ENCODE measurements at regions not wholly inside any gene's neighbourhood (a gene's known extent, or its start where the extent isn't known, plus 50 kb on each side); places are given as distances from the start of the nearest gene placed in this dataset.

- no peaks in the 10 kb centered on the region for H3K36me3 ChIP-seq (ENCODE audit: control insufficient read depth, insufficient read depth, low read length, severe bottlenecking)
- no peak overlapping the region for H3K9ac ChIP-seq (ENCODE audit: low read length)
- H3K9me3 ChIP-seq (ENCODE audit: control insufficient read depth, low read length) = no peaks in the 10 kb centered on the region
- H3K4me1 ChIP-seq (ENCODE audit: control insufficient read depth, insufficient read depth, low read length) = peaks cover 11% of the 10 kb centered on the region
- no peak overlapping the region for H3K4me3 ChIP-seq (ENCODE audit: low read length)
- no peak for DNase-seq (ENCODE audit: low read depth)
- H3K27me3 ChIP-seq (replicated peaks; ENCODE audit: control insufficient read depth, insufficient read depth, low read length) = no peaks in the 10 kb centered on the region
These were observed 571.8 kb upstream of the ADGRL2 start for GRCh38 chr1:81228926-81229325.

GRCh38 chr1:81226603-81226928 lies 574.2 kb upstream of the ADGRL2 start:
- Histone ChIP-seq H3K9ac (ENCODE audit: low read length) (no peak overlapping the region), H3K27me3 (replicated peaks; ENCODE audit: control insufficient read depth, insufficient read depth, low read length) (no peaks in the 10 kb centered on the region), H3K4me3 (ENCODE audit: low read length) (no peak overlapping the region), H3K4me1 (ENCODE audit: control insufficient read depth, insufficient read depth, low read length) (peaks cover 2% of the 10 kb centered on the region), H3K36me3 (ENCODE audit: control insufficient read depth, insufficient read depth, low read length, severe bottlenecking) (no peaks in the 10 kb centered on the region), H3K9me3 (ENCODE audit: control insufficient read depth, low read length) (no peaks in the 10 kb centered on the region)
- DNase-seq (ENCODE audit: low read depth) = no peak

- no peaks in the 10 kb centered on the region for H3K36me3 ChIP-seq (ENCODE audit: control insufficient read depth, insufficient read depth, low read length, severe bottlenecking)
- no peaks in the 10 kb centered on the region for H3K9me3 ChIP-seq (ENCODE audit: control insufficient read depth, low read length)
- no peaks in the 10 kb centered on the region for H3K4me1 ChIP-seq (ENCODE audit: control insufficient read depth, insufficient read depth, low read length)
- no peak for DNase-seq (ENCODE audit: low read depth)
- no peak overlapping the region for H3K9ac ChIP-seq (ENCODE audit: low read length)
- no peaks in the 10 kb centered on the region for H3K27me3 ChIP-seq (replicated peaks; ENCODE audit: control insufficient read depth, insufficient read depth, low read length)
- no peak overlapping the region for H3K4me3 ChIP-seq (ENCODE audit: low read length)
These were observed 574.7 kb upstream of the ADGRL2 start for GRCh38 chr1:81225789-81226602.

GRCh38 chr1:81224222-81224621 lies 576.5 kb upstream of the ADGRL2 start:
- no peaks in the 10 kb centered on the region for H3K4me1 ChIP-seq (ENCODE audit: control insufficient read depth, insufficient read depth, low read length)
- no peaks in the 10 kb centered on the region for H3K9me3 ChIP-seq (ENCODE audit: control insufficient read depth, low read length)
- H3K4me3 ChIP-seq (ENCODE audit: low read length) = no peak overlapping the region
- no peaks in the 10 kb centered on the region for H3K36me3 ChIP-seq (ENCODE audit: control insufficient read depth, insufficient read depth, low read length, severe bottlenecking)
- no peaks in the 10 kb centered on the region for H3K27me3 ChIP-seq (replicated peaks; ENCODE audit: control insufficient read depth, insufficient read depth, low read length)
- H3K9ac ChIP-seq (ENCODE audit: low read length) = no peak overlapping the region
- DNase-seq (ENCODE audit: low read depth) = no peak

GRCh38 chr1:81221564-81221963 lies 579.2 kb upstream of the ADGRL2 start:
- Histone ChIP-seq H3K36me3 (ENCODE audit: control insufficient read depth, insufficient read depth, low read length, severe bottlenecking) (no peaks in the 10 kb centered on the region), H3K4me1 (ENCODE audit: control insufficient read depth, insufficient read depth, low read length) (no peaks in the 10 kb centered on the region), H3K4me3 (ENCODE audit: low read length) (no peak overlapping the region), H3K9me3 (ENCODE audit: control insufficient read depth, low read length) (no peaks in the 10 kb centered on the region), H3K9ac (ENCODE audit: low read length) (no peak overlapping the region), H3K27me3 (replicated peaks; ENCODE audit: control insufficient read depth, insufficient read depth, low read length) (no peaks in the 10 kb centered on the region)
- DNase-seq (ENCODE audit: low read depth) = no peak

GRCh38 chr1:81220614-81221071 lies 580.1 kb upstream of the ADGRL2 start:
- Histone ChIP-seq H3K36me3 (ENCODE audit: control insufficient read depth, insufficient read depth, low read length, severe bottlenecking) (no peaks in the 10 kb centered on the region), H3K4me3 (ENCODE audit: low read length) (no peak overlapping the region), H3K4me1 (ENCODE audit: control insufficient read depth, insufficient read depth, low read length) (no peaks in the 10 kb centered on the region), H3K27me3 (replicated peaks; ENCODE audit: control insufficient read depth, insufficient read depth, low read length) (no peaks in the 10 kb centered on the region), H3K9ac (ENCODE audit: low read length) (no peak overlapping the region), H3K9me3 (ENCODE audit: control insufficient read depth, low read length) (no peaks in the 10 kb centered on the region)
- no peak for DNase-seq (ENCODE audit: low read depth)

GRCh38 chr1:81217058-81217457 lies 583.7 kb upstream of the ADGRL2 start:
- Histone ChIP-seq H3K27me3 (replicated peaks; ENCODE audit: control insufficient read depth, insufficient read depth, low read length) (no peaks in the 10 kb centered on the region), H3K4me3 (ENCODE audit: low read length) (no peak overlapping the region), H3K4me1 (ENCODE audit: control insufficient read depth, insufficient read depth, low read length) (no peaks in the 10 kb centered on the region), H3K9me3 (ENCODE audit: control insufficient read depth, low read length) (no peaks in the 10 kb centered on the region), H3K36me3 (ENCODE audit: control insufficient read depth, insufficient read depth, low read length, severe bottlenecking) (no peaks in the 10 kb centered on the region), H3K9ac (ENCODE audit: low read length) (no peak overlapping the region)
- no peak for DNase-seq (ENCODE audit: low read depth)

- no peak overlapping the region for H3K4me3 ChIP-seq (ENCODE audit: low read length)
- no peaks in the 10 kb centered on the region for H3K36me3 ChIP-seq (ENCODE audit: control insufficient read depth, insufficient read depth, low read length, severe bottlenecking)
- DNase-seq (ENCODE audit: low read depth) = no peak
- H3K9ac ChIP-seq (ENCODE audit: low read length) = no peak overlapping the region
- H3K9me3 ChIP-seq (ENCODE audit: control insufficient read depth, low read length) = no peaks in the 10 kb centered on the region
- H3K4me1 ChIP-seq (ENCODE audit: control insufficient read depth, insufficient read depth, low read length) = peaks cover 6% of the 10 kb centered on the region
- no peaks in the 10 kb centered on the region for H3K27me3 ChIP-seq (replicated peaks; ENCODE audit: control insufficient read depth, insufficient read depth, low read length)
These were observed 587.5 kb upstream of the ADGRL2 start for GRCh38 chr1:81213279-81213678.

GRCh38 chr1:81209461-81209860 lies 591.3 kb upstream of the ADGRL2 start:
- no peaks in the 10 kb centered on the region for H3K27me3 ChIP-seq (replicated peaks; ENCODE audit: control insufficient read depth, insufficient read depth, low read length)
- no peak for DNase-seq (ENCODE audit: low read depth)
- peaks cover 6% of the 10 kb centered on the region for H3K4me1 ChIP-seq (ENCODE audit: control insufficient read depth, insufficient read depth, low read length)
- H3K9me3 ChIP-seq (ENCODE audit: control insufficient read depth, low read length) = no peaks in the 10 kb centered on the region
- no peak overlapping the region for H3K9ac ChIP-seq (ENCODE audit: low read length)
- H3K36me3 ChIP-seq (ENCODE audit: control insufficient read depth, insufficient read depth, low read length, severe bottlenecking) = no peaks in the 10 kb centered on the region
- no peak overlapping the region for H3K4me3 ChIP-seq (ENCODE audit: low read length)

GRCh38 chr1:81208441-81208840 lies 592.3 kb upstream of the ADGRL2 start:
- no peak for DNase-seq (ENCODE audit: low read depth)
- Histone ChIP-seq H3K9ac (ENCODE audit: low read length) (no peak overlapping the region), H3K9me3 (ENCODE audit: control insufficient read depth, low read length) (no peaks in the 10 kb centered on the region)

GRCh38 chr1:81205956-81206355 lies 594.8 kb upstream of the ADGRL2 start:
- Histone ChIP-seq H3K36me3 (ENCODE audit: control insufficient read depth, insufficient read depth, low read length, severe bottlenecking) (no peaks in the 10 kb centered on the region), H3K9ac (ENCODE audit: low read length) (no peak overlapping the region), H3K9me3 (ENCODE audit: control insufficient read depth, low read length) (no peaks in the 10 kb centered on the region), H3K4me1 (ENCODE audit: control insufficient read depth, insufficient read depth, low read length) (peaks cover 6% of the 10 kb centered on the region), H3K4me3 (ENCODE audit: low read length) (no peak overlapping the region), H3K27me3 (replicated peaks; ENCODE audit: control insufficient read depth, insufficient read depth, low read length) (no peaks in the 10 kb centered on the region)
- DNase-seq (ENCODE audit: low read depth) = no peak

More at GRCh38 chr1:81208441-81208840, 592.3 kb upstream of the ADGRL2 start:
- Histone ChIP-seq H3K4me3 (ENCODE audit: low read length) (no peak overlapping the region), H3K36me3 (ENCODE audit: control insufficient read depth, insufficient read depth, low read length, severe bottlenecking) (no peaks in the 10 kb centered on the region), H3K27me3 (replicated peaks; ENCODE audit: control insufficient read depth, insufficient read depth, low read length) (no peaks in the 10 kb centered on the region), H3K4me1 (ENCODE audit: control insufficient read depth, insufficient read depth, low read length) (peaks cover 6% of the 10 kb centered on the region)

GRCh38 chr1:81201779-81202178 lies 599.0 kb upstream of the ADGRL2 start:
- no peaks in the 10 kb centered on the region for H3K4me1 ChIP-seq (ENCODE audit: control insufficient read depth, insufficient read depth, low read length)
- no peak for DNase-seq (ENCODE audit: low read depth)
- H3K36me3 ChIP-seq (ENCODE audit: control insufficient read depth, insufficient read depth, low read length, severe bottlenecking) = no peaks in the 10 kb centered on the region
- no peaks in the 10 kb centered on the region for H3K27me3 ChIP-seq (replicated peaks; ENCODE audit: control insufficient read depth, insufficient read depth, low read length)
- no peaks in the 10 kb centered on the region for H3K9me3 ChIP-seq (ENCODE audit: control insufficient read depth, low read length)
- no peak overlapping the region for H3K9ac ChIP-seq (ENCODE audit: low read length)
- no peak overlapping the region for H3K4me3 ChIP-seq (ENCODE audit: low read length)

All from adipocyte (in vitro differentiated cells).